Keratinocyte (primary cell): ENCODE measurements at regions not wholly inside any gene's neighbourhood (a gene's known extent, or its start where the extent isn't known, plus 50 kb on each side); places are given as distances from the start of the nearest gene placed in this dataset.

Experiments used
- DNase-seq: peaks from one replicate; pipeline ENCODE4 v3.0.0-alpha.2; 2011; ENCODE audit warnings: low read depth, missing footprints, low spot score
- FAIRE-seq: peaks from 2 replicates; lab custom pipeline; 2011; peaks lifted over from hg19 to GRCh38; lab: Jason Lieb, UNC
- H2AFZ ChIP-seq: 2 replicates; pipeline ENCODE4 v1.6.0; 2012; ENCODE audit warnings: low read length, control low read depth, inconsistent platforms; ENCODE audit not compliant: control insufficient read depth
- H3K27ac ChIP-seq: 2 replicates; pipeline ENCODE4 v1.5.1; 2011; ENCODE audit warnings: low read length; ENCODE audit not compliant: control insufficient read depth, insufficient read depth
- H3K27me3 ChIP-seq: 3 replicates; pipeline ENCODE4 v1.6.0; 2011; ENCODE audit warnings: low read length; ENCODE audit not compliant: control insufficient read depth, insufficient read depth; ENCODE audit errors: extremely low read depth
- H3K36me3 ChIP-seq, 2 experiments: 2 replicates in 1 of 2; 3 replicates in 1 of 2; pipeline ENCODE4 v1.5.1; 2011; ENCODE audit warnings: low read length in 2 of 2, mild to moderate bottlenecking in 1 of 2; ENCODE audit not compliant: control insufficient read depth in 2 of 2, insufficient read depth in 2 of 2; ENCODE audit errors: extremely low read depth in 1 of 2
- H3K4me1 ChIP-seq: 3 replicates; pipeline ENCODE4 v1.5.1; 2011; ENCODE audit warnings: low read length; ENCODE audit not compliant: control insufficient read depth, insufficient read depth; ENCODE audit errors: extremely low read depth
- H3K4me2 ChIP-seq: 3 replicates; pipeline ENCODE4 v1.6.0; 2011; ENCODE audit warnings: low read depth, low read length; ENCODE audit not compliant: control insufficient read depth, insufficient read depth; ENCODE audit errors: extremely low read depth
- H3K4me3 ChIP-seq, 3 experiments: fragments of 200-600 bp in 1 of 3; sonication (generic) in 1 of 3; 2 replicates in 2 of 3; 3 replicates in 1 of 3; pipeline ENCODE4 v1.5.1; 2011 to 2016; ENCODE audit warnings: low read length in 3 of 3, mild to moderate bottlenecking in 3 of 3, control low read depth in 2 of 3, inconsistent platforms in 1 of 3, low read depth in 1 of 3, mixed read lengths in 1 of 3, mixed run types in 1 of 3, moderate library complexity in 1 of 3; ENCODE audit not compliant: control insufficient read depth in 2 of 3, insufficient read depth in 2 of 3; ENCODE audit errors: extremely low read depth in 1 of 3
- H3K79me2 ChIP-seq: 2 replicates; pipeline ENCODE4 v1.6.0; 2012; ENCODE audit warnings: low read length; ENCODE audit not compliant: control insufficient read depth, insufficient read depth
- H3K9ac ChIP-seq: 3 replicates; pipeline ENCODE4 v1.6.0; 2011; ENCODE audit warnings: low read length; ENCODE audit not compliant: control insufficient read depth, insufficient read depth; ENCODE audit errors: extremely low read depth
- H3K9me1 ChIP-seq: 3 replicates; pipeline ENCODE4 v1.6.0; 2011; ENCODE audit warnings: low read length; ENCODE audit not compliant: control insufficient read depth, insufficient read depth; ENCODE audit errors: extremely low read depth
- H3K9me3 ChIP-seq: 2 replicates; pipeline ENCODE4 v1.5.1; 2012; ENCODE audit warnings: low read depth, low read length; ENCODE audit not compliant: control insufficient read depth
- H4K20me1 ChIP-seq: 3 replicates; pipeline ENCODE4 v1.6.0; 2011; ENCODE audit warnings: low read length; ENCODE audit not compliant: control insufficient read depth, insufficient read depth; ENCODE audit errors: extremely low read depth
- CTCF ChIP-seq, 3 experiments: IDR thresholded peaks in 1 of 3; conservative IDR thresholded peaks in 1 of 3; optimal IDR thresholded peaks in 1 of 3; 2 replicates in 2 of 3; 3 replicates in 1 of 3; pipeline versions ENCODE3 to v1.5.1; 2011; ENCODE audit warnings: low read length in 3 of 3, mild to moderate bottlenecking in 3 of 3, moderate library complexity in 2 of 3, control low read depth in 1 of 3, inconsistent platforms in 1 of 3; ENCODE audit not compliant: insufficient read depth in 2 of 3; ENCODE audit errors: extremely low read depth in 1 of 3
- EZH2 ChIP-seq: IDR thresholded peaks from one replicate; pipeline ENCODE4 v1.6.1; 2012; ENCODE audit warnings: inconsistent platforms, mild to moderate bottlenecking, low read length, moderate library complexity
- dilution Hi-C: fragments of 300-500 bp; cut with MboI; formaldehyde crosslinking; loops from one replicate; pipeline ENCODE4 v1.7.0; 2020; ENCODE audit warnings: low sequenced_read_pairs; ENCODE audit not compliant: extremely low pct_ligation_motif_present

GRCh38 chr14:99041820-99042174, 230.2 kb downstream of the BCL11B start:
- Histone ChIP-seq H3K4me3 (no peak overlapping the region), H3K9ac (no peak overlapping the region), H3K9me3 (no peaks in the 10 kb centered on the region), H3K36me3 (no peaks in the 10 kb centered on the region), H3K9me1 (no peaks in the 10 kb centered on the region), H3K4me1 (peaks cover under 1% of the 10 kb centered on the region), H3K27ac (no peak overlapping the region), H2AFZ (no peak overlapping the region), H3K4me2 (no peak overlapping the region), H3K27me3 (no peaks in the 10 kb centered on the region), H4K20me1 (no peaks in the 10 kb centered on the region), H3K79me2 (no peaks in the 10 kb centered on the region)
- no peak for TF ChIP-seq EZH2
- no peak for TF ChIP-seq CTCF (optimal IDR thresholded peaks at IDR 0.05 in 1 of 3, IDR thresholded peaks at IDR 0.05 in 1 of 3, conservative IDR thresholded peaks at IDR 0.05 in 1 of 3; ENCODE audit: extremely low read depth in 1 of 3, insufficient read depth in 2 of 3, low read length in 3 of 3)
- FAIRE-seq (no peak), DNase-seq (no peak)
- dilution Hi-C loops: no loop called here

- Histone ChIP-seq H3K4me1 (no peaks in the 10 kb centered on the region), H2AFZ (no peak overlapping the region), H4K20me1 (no peaks in the 10 kb centered on the region), H3K9me1 (no peaks in the 10 kb centered on the region), H3K4me3 (no peak overlapping the region), H3K79me2 (no peaks in the 10 kb centered on the region), H3K9ac (no peak overlapping the region), H3K9me3 (no peaks in the 10 kb centered on the region), H3K4me2 (no peak overlapping the region), H3K27me3 (no peaks in the 10 kb centered on the region), H3K27ac (no peak overlapping the region), H3K36me3 (no peaks in the 10 kb centered on the region)
- no peak for DNase-seq
- TF ChIP-seq CTCF (optimal IDR thresholded peaks at IDR 0.05 in 1 of 3, IDR thresholded peaks at IDR 0.05 in 1 of 3, conservative IDR thresholded peaks at IDR 0.05 in 1 of 3; ENCODE audit: extremely low read depth in 1 of 3, insufficient read depth in 2 of 3, low read length in 3 of 3): no peak
- TF ChIP-seq EZH2: no peak
- dilution Hi-C loops: no loop called here
- FAIRE-seq: no peak
These were observed 229.4 kb downstream of the BCL11B start for GRCh38 chr14:99042381-99043266.
